GM23248 (cell line): ENCODE measurements at regions not wholly inside any gene's neighbourhood (a gene's known extent, or its start where the extent isn't known, plus 50 kb on each side); places are given as distances from the start of the nearest gene placed in this dataset.

Experiments
- EZH2 ChIP-seq: fragments of 200-600 bp; sonication (generic); IDR thresholded peaks from 2 replicates; pipeline ENCODE4 v1.6.1; 2018; ENCODE audit warnings: antibody characterized with exemption, mild to moderate bottlenecking; ENCODE audit not compliant: insufficient read depth, poor library complexity, severe bottlenecking
- EZH2phosphoT487 ChIP-seq: fragments of 200-600 bp; sonication (generic); IDR thresholded peaks from 2 replicates; pipeline ENCODE4 v1.6.1; 2018; ENCODE audit warnings: antibody characterized with exemption, moderate library complexity, mild to moderate bottlenecking, low read depth; ENCODE audit not compliant: insufficient read depth

DNA sequence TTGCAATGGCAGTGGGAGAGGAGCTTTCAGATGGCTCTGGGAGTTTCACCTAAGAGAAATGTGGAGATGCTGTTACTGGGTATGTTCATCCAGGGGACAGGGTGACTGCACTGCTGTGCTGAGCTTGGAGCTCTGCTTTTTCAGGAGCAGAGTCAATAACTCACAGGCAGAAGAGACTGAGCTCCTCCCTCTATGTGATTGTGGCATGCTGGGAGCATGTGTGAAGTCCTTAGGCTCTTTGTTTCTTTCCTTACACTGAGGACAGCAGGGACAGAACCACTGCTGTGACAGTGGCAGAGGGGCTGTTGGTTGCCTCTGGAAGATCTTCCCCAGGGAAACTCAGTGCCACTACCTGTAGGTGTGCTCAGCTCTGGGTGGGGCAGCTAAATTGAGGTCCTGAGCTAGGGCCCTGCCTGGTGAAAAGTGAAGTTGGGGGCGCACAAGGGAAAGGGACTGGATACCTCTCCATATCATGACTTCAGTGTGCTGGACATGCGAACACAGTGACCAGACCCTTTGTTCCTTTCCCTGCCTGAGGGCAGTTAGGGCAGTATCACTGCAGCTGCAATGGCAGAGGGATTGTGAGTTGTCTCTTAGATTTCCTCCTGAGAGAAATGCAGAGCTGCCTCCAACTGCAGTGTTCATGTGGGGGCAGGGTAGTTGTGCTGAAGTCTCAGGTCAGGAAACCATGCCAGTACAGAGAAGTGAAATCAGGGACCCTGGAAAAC lies 156.7 kb downstream of the TENT5D start:
- TF ChIP-seq EZH2phosphoT487 (no peak), EZH2 (no peak)
